HG03039 (cell line): ENCODE measurements at regions not wholly inside any gene's neighbourhood (a gene's known extent, or its start where the extent isn't known, plus 50 kb on each side); places are given as distances from the start of the nearest gene placed in this dataset.
"Not testable (repeated sequence)": the region's sequence is repeated elsewhere in the genome, so short reads cannot be mapped to it uniquely, and the experiment has no call there.

ENCODE experiments used
- ATAC-seq: cut with Tn5 transposase; IDR thresholded peaks from one replicate; pipeline ENCODE4 v1.9.1; 2021; ENCODE audit warnings: mild to moderate bottlenecking, moderate library complexity; ENCODE audit not compliant: unreplicated experiment

DNA sequence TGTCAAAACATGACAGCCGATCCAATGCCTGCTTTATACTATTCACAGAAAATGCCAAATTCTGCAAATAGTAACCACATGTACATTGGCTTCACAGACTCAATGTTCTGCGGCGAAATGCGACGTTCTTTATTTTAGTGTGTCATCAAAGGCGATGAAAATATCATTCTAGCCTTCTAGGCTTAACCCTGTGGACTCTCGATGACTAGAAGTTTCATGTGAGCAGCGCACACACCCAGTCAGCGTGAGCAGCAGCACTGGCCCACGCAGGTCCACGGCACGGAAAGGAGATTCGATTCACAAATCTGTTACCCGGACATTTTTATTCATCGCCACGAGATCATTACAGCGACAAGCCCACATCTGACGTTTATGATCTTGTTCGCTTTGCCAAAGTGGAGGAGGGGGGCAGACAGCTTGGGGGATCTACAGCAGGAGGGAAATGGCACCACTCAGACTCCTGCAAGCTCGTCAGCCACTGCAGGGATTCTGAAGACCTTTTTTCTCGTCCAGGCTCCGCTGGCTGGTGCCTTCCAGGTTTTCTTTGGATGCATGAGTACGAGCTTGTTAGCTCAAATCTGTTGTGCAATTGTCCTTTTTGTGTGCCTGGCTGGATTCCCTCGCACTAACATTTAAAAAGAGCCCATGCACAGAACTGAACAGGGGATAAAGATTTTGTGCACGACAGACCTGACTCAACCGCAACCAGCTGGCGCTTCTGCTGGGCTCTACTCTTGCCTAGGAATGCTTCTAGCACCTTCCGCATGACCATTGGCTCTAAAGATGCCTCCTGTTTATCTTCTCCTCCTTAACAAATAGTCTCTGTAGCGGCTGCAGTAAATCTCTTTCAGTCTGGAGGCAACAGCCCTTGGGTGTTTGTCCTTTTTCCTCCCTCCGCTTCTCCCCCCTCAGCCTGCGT, 938.4 kb downstream of the MCTP2 start:
- ATAC-seq = no peak

GRCh38 chr15:95170561-95171380, 939.4 kb downstream of the MCTP2 start:
- no peak for ATAC-seq

GRCh38 chr15:95171564-95171963, 940.2 kb downstream of the MCTP2 start:
- ATAC-seq = no peak

- ATAC-seq = no peak
Measured at GRCh38 chr15:95174301-95175259, 943.2 kb downstream of the MCTP2 start.

- ATAC-seq = no peak
Measured at GRCh38 chr15:95175914-95176658, 944.7 kb downstream of the MCTP2 start.

- no peak for ATAC-seq
Measured at GRCh38 chr15:95176794-95177577, 945.6 kb downstream of the MCTP2 start.

DNA sequence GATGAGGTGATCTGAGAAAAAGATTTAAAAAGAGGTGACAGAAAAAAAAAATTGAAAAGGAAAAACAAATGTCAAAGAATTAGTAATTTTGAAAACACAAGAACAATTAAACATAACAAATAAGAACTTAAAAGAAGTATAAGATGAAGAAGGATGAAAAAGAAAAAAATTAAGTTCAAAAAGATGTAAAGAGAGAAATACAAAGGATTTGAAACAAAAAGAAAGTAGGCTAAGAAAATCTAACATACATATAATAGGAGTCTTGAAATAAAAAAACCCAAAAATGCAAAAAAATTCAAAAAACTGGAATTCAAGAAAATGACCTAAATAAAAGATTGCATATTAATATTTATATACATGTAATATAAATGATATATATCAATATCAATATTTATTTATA, 949.2 kb downstream of the MCTP2 start:
- ATAC-seq = no peak

DNA sequence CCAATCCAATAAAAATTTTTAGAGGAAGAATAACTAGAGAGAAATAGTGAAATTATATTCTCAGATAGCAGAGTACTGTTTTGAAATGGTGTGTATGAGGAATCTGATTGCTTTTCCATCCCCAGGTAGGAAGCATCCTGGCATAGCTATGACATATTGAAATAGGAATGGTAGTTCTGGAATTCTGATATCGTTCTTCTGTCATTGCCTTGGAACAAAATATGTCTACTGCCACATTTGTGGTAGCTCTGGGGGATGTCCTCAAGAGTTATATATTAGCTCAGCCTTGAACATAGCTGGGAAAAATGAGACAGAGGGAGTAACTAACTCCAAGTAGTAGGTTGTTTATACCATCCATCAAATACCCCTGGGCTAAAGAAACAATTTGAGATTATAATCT, 950.7 kb downstream of the MCTP2 start:
- ATAC-seq = no peak

GRCh38 chr15:95192923-95193322, 961.6 kb downstream of the MCTP2 start:
- ATAC-seq = no peak

DNA sequence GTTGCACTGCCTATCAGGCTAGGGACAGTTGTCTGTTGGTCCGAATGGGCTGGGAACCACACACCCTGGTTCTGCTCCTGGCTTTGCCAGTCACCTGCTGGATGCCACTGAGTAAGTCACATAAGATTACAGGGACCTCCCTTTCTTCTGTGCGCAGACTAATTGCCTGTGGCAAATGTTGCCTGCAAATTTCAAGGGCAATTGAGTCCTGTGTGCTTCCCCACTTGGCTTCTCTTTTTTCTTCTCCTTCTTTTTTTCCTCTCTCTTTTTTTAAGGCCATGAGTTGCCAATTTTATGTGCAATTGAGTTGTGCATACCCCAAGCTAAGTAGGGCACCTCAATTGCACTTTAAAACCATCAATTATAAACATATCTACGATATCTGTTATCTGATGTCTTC, 963.4 kb downstream of the MCTP2 start:
- no peak for ATAC-seq

GRCh38 chr15:95196176-95196915, 965.0 kb downstream of the MCTP2 start:
- ATAC-seq = no peak

DNA sequence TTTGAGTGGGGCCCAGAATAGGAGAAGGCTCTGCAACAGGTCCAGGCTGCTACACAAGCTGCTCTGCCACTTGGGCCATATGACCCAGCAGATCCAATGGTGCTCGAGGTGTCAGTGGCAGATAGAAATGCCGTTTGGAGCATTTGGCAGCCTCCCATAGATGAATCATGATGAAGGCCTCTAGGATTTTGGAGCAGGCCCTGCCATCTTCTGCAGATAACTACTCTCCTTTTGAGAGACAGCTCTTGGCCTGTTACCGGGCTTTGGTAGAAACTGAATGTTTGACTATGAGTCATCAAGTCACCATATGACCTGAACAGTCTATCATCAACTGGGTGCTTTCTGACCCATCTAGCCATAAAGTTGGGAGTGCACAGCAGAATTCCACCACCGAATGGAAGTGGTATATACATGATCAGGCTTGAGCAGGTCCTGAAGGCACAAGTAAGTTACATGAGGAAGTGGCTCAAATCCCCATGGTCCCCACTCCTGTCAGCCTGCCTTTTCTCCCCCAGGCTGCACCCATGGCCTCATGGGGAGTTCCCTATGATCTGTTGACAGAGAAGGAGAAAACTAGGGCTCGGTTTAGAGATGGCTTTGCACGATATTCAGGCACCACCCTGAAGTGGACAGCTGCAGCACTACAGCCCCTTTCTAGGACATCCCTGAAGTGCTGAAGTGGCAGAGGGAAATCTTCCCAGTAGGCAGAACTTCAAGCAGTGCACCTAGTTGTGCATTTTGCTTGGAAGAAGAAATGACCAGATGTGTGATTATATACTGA, 971.4 kb downstream of the MCTP2 start:
- no peak for ATAC-seq

DNA sequence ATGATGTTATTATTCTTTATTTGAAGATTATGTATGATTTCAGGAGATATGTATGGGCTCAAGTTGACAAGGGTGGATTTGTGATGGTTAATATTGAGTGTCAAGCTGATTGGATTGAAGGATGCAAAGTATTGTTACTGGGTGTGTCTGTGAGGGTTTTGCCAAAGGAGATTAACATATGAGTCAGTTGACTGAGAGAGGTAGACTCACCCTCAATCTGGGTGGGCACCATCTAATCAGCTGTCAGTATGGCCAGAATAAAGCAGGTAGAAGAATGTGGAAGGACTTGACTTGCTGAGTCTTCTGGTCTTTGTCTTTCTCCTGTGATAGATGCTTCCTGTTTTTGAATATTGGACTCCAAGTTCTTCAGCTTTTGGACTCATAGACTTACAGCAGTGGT, 973.7 kb downstream of the MCTP2 start:
- no peak for ATAC-seq

DNA sequence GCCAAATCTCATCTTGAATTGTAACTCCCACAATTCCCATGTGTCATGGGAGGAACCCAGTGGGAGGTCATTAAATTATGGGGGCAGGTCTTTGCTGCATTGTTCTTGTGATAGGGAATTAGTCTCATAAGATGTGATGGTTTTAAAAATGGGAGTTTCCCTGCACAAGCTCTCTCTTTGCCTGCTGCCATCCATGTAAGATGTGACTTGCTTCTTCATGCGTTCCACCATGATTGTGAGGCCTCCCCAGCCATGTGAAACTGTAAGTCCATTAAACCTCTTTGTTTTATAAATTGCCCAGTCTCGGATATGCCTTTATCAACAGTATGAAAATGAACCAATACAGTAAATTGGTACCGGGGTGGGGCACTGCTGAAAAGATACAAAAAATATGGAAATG, 974.5 kb downstream of the MCTP2 start:
- not testable (repeated sequence) for ATAC-seq

GRCh38 chr15:95208071-95208470, 976.7 kb downstream of the MCTP2 start:
- ATAC-seq = no peak

- no peak for ATAC-seq
Measured at GRCh38 chr15:95208988-95209387, 977.6 kb downstream of the MCTP2 start.

DNA sequence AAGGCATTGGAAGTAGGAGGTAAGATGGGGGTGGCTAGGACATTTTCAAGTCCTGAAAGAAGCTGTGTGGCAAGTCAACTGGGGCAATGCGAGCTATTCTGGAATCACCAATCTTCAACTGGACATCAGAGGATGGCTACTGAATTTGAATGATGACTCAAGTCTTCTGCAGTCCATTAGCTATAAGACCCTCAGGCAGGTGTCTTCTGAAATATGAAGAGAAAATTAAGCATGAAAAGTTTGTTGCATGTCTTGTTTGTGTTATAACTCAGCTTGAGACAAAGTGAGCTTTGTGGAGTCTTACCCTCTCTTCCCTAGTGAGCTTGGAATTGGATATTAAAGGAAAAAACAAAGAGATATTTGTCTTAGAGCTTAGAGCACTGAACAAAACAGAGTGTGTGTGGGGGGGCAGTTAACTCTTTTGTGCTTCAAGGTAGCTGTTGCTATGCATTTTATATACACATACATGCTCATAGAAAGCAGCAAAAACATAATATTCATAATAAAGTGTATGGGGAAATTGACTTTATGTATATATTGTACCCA, 979.1 kb downstream of the MCTP2 start:
- ATAC-seq = no peak

- ATAC-seq = no peak
Measured at GRCh38 chr15:95215017-95215416, 983.7 kb downstream of the MCTP2 start.
